PC-3 (cell line): ENCODE measurements at regions not wholly inside any gene's neighbourhood (a gene's known extent, or its start where the extent isn't known, plus 50 kb on each side); places are given as distances from the start of the nearest gene placed in this dataset.

Experiments
- EZH2 ChIP-seq: fragments of 300-600 bp; sonication (generic); IDR thresholded peaks from one replicate; pipeline ENCODE4 v1.6.1; 2017; ENCODE audit warnings: antibody characterized with exemption, mild to moderate bottlenecking, low read length; ENCODE audit not compliant: unreplicated experiment
- EZH2phosphoT487 ChIP-seq: fragments of 300-600 bp; sonication (generic); IDR thresholded peaks from 2 replicates; pipeline ENCODE4 v1.6.1; 2018; ENCODE audit warnings: mild to moderate bottlenecking, antibody characterized with exemption, low read length, borderline replicate concordance
- TF ChIP-seq, protein P1 (sequence below): fragments of 300-600 bp; sonication (generic); conservative IDR thresholded peaks from 2 replicates; pipeline ENCODE4 v1.5.1; 2017; ENCODE audit warnings: antibody characterized with exemption, low read depth, mild to moderate bottlenecking, low read length

DNA sequence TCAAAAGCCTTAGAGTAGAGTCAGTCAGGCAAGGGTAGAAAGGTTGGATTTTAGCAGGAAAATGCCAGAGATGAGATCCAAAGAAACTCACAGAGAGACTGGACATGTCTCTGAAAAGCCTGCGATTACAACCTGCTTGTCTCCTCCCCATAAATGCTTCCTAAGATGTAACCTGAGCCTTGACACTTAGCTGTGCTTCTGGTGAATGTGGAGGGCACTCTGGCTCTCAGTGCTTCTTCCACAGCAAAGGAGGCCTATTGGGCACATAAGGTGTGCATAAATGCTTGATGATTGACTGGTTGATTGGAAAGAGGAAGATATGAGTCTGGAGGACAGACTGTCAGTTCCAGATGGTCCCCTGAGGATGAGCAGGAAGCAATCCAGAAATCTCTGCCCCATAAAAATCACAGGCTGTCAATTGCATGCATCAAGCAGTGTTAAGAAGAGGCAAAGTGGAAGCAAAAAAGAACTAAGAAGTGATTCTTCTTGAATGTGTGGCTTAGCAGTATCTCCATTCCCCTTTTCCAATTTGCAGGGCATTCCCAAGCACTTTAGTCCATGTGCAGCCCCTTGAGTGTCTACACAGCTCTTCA is 236.2 kb upstream of the RRP15 start:
- TF ChIP-seq, protein P1, sequence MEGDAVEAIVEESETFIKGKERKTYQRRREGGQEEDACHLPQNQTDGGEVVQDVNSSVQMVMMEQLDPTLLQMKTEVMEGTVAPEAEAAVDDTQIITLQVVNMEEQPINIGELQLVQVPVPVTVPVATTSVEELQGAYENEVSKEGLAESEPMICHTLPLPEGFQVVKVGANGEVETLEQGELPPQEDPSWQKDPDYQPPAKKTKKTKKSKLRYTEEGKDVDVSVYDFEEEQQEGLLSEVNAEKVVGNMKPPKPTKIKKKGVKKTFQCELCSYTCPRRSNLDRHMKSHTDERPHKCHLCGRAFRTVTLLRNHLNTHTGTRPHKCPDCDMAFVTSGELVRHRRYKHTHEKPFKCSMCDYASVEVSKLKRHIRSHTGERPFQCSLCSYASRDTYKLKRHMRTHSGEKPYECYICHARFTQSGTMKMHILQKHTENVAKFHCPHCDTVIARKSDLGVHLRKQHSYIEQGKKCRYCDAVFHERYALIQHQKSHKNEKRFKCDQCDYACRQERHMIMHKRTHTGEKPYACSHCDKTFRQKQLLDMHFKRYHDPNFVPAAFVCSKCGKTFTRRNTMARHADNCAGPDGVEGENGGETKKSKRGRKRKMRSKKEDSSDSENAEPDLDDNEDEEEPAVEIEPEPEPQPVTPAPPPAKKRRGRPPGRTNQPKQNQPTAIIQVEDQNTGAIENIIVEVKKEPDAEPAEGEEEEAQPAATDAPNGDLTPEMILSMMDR, result no peak
- TF ChIP-seq EZH2 (no peak), EZH2phosphoT487 (no peak)
